Jurkat, Clone E6-1 (cell line): ENCODE measurements at regions not wholly inside any gene's neighbourhood (a gene's known extent, or its start where the extent isn't known, plus 50 kb on each side); places are given as distances from the start of the nearest gene placed in this dataset.

Source experiments
- DNase-seq: peaks from one replicate; pipeline ENCODE4 v3.0.0-alpha.2; 2011; ENCODE audit warnings: low read depth, low spot score
- H3K4me3 ChIP-seq: 2 replicates; pipeline ENCODE4 v1.5.1; 2011; ENCODE audit warnings: mild to moderate bottlenecking, low read length, control low read depth, moderate library complexity

GRCh38 chr4:161148051-161148450 lies 1015.7 kb downstream of the FSTL5 start:
- no peak for DNase-seq
- H3K4me3 ChIP-seq, result no peak overlapping the region

DNA sequence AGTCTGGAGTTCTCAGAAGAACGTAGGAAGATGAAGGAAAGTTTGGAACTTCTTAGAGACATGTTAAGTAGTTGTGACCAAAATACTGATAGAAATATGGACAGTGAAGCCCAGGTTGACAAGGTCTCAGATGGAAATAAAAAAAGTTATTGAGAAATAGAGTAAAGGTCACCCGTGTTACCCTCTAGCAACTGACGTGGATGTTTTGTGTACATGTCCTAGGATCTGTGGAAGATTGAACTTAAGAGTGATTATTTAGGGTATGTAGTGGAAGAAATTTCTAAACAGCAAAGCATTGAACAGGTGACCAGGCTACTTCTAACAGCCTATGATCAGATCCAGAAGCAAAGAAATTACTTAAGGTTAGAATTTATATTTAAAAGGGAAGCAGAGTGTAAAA lies 1020.4 kb downstream of the FSTL5 start:
- no peak for DNase-seq

GRCh38 chr4:161134795-161135194 lies 1029.0 kb downstream of the FSTL5 start:
- no peak for DNase-seq
- H3K4me3 ChIP-seq, result no peak overlapping the region

More for the DNA sequence above, 1020.4 kb downstream of the FSTL5 start:
- H3K4me3 ChIP-seq, result no peak overlapping the region

GRCh38 chr4:161133586-161134276 lies 1030.1 kb downstream of the FSTL5 start:
- no peak overlapping the region for H3K4me3 ChIP-seq
- DNase-seq, result no peak

DNA sequence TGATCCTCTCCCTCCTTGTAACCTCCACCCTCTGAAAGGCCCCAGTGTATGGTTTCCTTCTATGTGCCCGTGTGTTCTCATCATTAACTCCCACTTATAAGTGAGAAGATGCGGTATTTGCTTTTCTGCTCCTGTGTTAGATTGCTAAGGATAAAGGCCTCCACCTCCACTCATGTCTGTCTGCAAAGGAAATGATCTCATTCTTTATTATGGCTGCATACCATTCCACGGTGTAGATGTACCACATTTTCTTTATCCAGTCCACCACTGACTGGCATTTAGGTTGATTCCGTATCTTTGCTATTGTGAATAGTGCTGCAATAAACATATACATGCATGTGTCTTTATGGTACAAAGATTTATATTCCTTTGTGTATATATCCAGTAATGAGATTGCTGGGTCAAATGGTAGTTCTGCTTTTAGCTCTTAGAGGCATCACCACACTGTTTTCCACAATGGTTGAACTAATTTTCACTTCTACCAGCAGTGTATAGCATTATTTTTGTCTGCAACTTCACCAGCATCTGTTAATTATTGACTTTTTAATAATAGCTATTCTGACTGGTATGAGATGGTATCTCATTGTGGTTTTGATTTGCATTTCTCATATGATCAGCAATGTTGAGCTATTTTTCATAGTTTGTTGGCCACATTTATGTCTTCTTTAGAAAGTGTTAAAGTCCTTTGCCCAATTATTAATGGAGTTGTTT lies 1030.9 kb downstream of the FSTL5 start:
- no peak overlapping the region for H3K4me3 ChIP-seq
- no peak for DNase-seq

- no peak for DNase-seq
- H3K4me3 ChIP-seq, result no peak overlapping the region
Measured at GRCh38 chr4:161121451-161121850, 1042.3 kb downstream of the FSTL5 start.

DNA sequence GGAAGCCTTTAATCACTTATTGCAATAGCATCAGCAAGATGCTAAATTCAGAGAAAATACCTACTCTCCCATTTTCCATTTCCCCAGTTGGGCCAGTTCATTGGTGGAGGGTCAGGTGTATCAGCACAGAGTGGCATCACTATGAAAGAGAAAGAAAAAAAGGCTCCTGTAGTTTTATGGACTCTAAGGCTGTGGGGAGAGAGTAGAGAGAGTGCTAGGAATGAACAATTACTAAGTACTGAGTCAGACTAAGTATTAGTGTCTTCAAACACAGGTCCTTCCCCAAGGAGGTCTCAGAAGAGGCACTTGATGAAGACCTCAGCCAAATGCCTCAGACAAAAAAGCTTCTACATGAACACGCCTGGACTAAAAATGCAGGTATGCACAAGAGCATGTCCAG lies 1061.9 kb downstream of the FSTL5 start:
- no peak overlapping the region for H3K4me3 ChIP-seq
- DNase-seq, result no peak

DNA sequence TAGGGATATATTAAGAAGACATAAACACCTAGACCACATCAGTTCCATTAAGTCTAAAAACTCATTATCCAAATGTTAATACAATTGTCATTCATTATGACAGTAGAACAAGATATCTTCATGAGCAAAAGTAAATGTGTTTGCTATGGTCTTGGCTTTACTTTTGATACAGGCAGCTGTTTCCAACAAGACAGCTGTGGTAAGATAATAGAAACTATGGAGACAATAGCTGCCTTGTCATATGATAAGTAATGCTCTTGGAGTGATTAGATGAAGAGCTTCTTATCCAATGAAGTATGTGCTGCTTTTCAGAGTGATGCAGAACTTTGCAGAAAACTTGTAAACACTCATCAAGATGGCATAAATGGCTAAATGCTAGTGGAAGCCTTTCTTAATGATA lies 1066.0 kb downstream of the FSTL5 start:
- DNase-seq, result no peak
- H3K4me3 ChIP-seq, result no peak overlapping the region

DNA sequence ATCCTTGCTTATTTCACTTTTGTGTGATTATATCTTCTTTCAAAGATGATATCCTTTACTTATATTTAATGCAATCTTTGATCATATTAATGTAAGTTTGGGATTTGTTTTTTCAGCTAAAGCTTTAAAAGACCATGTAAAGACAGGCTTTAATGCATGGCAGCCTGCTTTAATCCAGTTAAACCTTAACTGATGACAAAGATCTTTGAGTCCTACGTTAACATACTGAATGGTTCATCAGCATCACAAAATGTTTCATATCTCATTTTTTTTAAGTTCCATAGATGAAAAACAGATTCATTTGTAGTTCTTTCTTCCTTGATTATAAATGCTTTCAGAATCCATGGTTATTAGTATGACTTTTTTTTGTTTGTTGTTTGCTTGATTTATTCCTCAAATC lies 1102.8 kb downstream of the FSTL5 start:
- no peak for DNase-seq
- H3K4me3 ChIP-seq, result no peak overlapping the region
